Upper lobe of left lung (tissue), 6 donors: ENCODE measurements at regions not wholly inside any gene's neighbourhood (a gene's known extent, or its start where the extent isn't known, plus 50 kb on each side); places are given as distances from the start of the nearest gene placed in this dataset.
A peak's percentile ranks its signal among the peaks of the same experiment; 100 is the strongest.
"Not testable (repeated sequence)": the region's sequence is repeated elsewhere in the genome, so short reads cannot be mapped to it uniquely, and the experiment has no call there.

Source experiments
- ATAC-seq, 2 donors: fragments of 200-7000 bp; cut with Tn5 transposase; one replicate each; pipeline ENCODE4 v1.9.1; 2022; ENCODE audit warnings: mild to moderate bottlenecking in 2 of 2, moderate library complexity in 2 of 2; ENCODE audit not compliant: low FRiP score in 2 of 2
- DNase-seq, 2 donors: peaks; one replicate each; pipeline ENCODE4 v3.0.0-alpha.2; 2019 to 2020
- H3K27ac ChIP-seq, 4 donors: fragments of 200-600 bp; sonication (generic); one replicate each; pipeline ENCODE4 v1.5.1; 2016 to 2019
- H3K27me3 ChIP-seq, 4 donors: fragments of 200-600 bp; sonication (generic); one replicate each; pipeline ENCODE4 v1.5.1; 2017 to 2019
- H3K36me3 ChIP-seq, 4 donors: fragments of 200-600 bp; sonication (generic); one replicate each; pipeline ENCODE4 v1.5.1; 2016 to 2019
- H3K4me1 ChIP-seq, 4 donors: fragments of 200-600 bp; sonication (generic); one replicate each; pipeline ENCODE4 v1.5.1; 2018 to 2019
- H3K4me3 ChIP-seq, 4 donors: fragments of 200-600 bp; sonication (generic); one replicate each; pipeline ENCODE4 v1.5.1; 2017 to 2019; ENCODE audit warnings: mild to moderate bottlenecking in 2 of 4, moderate library complexity in 1 of 4
- H3K9me3 ChIP-seq, 4 donors: fragments of 200-600 bp; sonication (generic); one replicate each; pipeline ENCODE4 v1.5.1; 2018 to 2019
- EP300 ChIP-seq, 4 donors: sonication (generic); formaldehyde crosslinking; IDR thresholded peaks; one replicate each; pipeline ENCODE4 v1.5.1; 2017; ENCODE audit warnings: antibody characterized with exemption in 4 of 4, control low read depth in 2 of 4
- POLR2A ChIP-seq, 4 donors: fragments of 450-650 bp; IDR thresholded peaks; one replicate each; pipeline ENCODE4 v1.5.1; 2016 to 2017; ENCODE audit warnings: antibody characterized with exemption in 4 of 4, mild to moderate bottlenecking in 2 of 4
- POLR2AphosphoS5 ChIP-seq, 2 donors: sonication (generic); formaldehyde crosslinking; IDR thresholded peaks; one replicate each; pipeline ENCODE4 v1.5.1; 2017; ENCODE audit warnings: antibody characterized with exemption in 2 of 2
- WGBS, 2 donors: methylation state at CpG; one replicate each; pipeline ENCODE4 v1.1.5; 2017 to 2018; 5-methylcytosine and 5-hydroxymethylcytosine counted together
- TF ChIP-seq, protein P1 (sequence below), 6 experiments: fragments of 450-650 bp in 4 of 6; fragments of 200-600 bp in 2 of 6; sonication (generic) in 2 of 6; IDR thresholded peaks; one replicate each; pipeline ENCODE4 v1.5.1; 2016 to 2019; ENCODE audit warnings: antibody characterized with exemption in 6 of 6
- donor health status: DM: no; HTN: no; CAD: no; lungs with moderate emphysema.
- donor health status: DM: no; HTN: yes; CAD: no; lungs with severe emphysema.

DNA sequence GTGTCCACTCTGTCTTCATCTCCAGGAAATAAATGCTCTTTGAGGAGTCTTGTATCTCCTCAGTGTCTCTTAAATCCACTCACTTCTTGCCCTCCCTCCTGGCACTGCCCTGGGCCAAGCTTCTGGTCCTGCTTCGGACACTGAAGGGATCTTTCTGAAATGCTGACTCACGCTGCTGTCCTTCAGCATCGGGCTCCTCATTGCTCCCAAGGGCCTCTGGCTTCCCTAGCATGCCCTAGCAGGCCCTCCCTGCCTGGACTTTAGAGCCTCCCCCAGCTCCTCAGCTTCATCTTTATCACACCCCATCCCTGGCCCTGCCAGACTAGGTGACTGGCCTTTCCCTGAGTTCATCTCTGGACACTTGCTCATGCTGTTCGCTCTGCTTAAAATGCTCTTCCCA lies 96.6 kb downstream of the FOXD2 start:
- ATAC-seq = no peak

DNA sequence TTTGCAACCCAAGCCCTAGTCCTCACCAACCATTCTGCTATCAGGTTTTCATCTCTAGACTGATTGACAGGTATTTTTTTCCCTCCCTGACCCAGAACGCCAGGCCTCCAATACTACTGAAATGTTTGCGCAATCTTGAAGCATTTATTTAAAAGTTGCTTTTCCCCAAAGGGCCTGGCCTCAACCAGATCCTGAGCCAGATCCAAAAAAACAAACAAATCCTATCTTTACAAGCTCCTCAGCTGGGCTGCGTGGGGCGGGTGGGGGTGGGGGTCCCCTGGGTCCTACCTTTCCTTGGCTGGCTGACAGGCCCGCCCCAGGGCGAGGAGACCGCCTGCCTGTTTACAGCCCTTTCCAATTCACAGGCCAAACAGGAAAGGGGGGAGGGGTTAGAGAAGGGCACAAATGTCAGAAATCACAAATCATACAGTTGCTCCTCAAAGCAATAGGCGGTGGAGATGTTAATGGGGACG lies 98.8 kb downstream of the FOXD2 start:
- peaks cover 14 to 25% (median 20%) of the 10 kb centered on the region in 4 donors for H3K4me1 ChIP-seq
- H3K36me3 ChIP-seq = no peaks in the 10 kb centered on the region
- DNase-seq (peak in 1 of 2 donors; percentile 44), ATAC-seq (no peak)
- no peaks in the 10 kb centered on the region for H3K9me3 ChIP-seq
- no peak overlapping the region for H3K4me3 ChIP-seq
- no peaks in the 10 kb centered on the region for H3K27me3 ChIP-seq
- peak overlapping the region in 1 of 4 donors; percentile 21 for H3K27ac ChIP-seq
- WGBS, 2 donors = 27 to 30% methylated on average over 6 to 9 of the region's 9 CpGs
- TF ChIP-seq, protein P1, sequence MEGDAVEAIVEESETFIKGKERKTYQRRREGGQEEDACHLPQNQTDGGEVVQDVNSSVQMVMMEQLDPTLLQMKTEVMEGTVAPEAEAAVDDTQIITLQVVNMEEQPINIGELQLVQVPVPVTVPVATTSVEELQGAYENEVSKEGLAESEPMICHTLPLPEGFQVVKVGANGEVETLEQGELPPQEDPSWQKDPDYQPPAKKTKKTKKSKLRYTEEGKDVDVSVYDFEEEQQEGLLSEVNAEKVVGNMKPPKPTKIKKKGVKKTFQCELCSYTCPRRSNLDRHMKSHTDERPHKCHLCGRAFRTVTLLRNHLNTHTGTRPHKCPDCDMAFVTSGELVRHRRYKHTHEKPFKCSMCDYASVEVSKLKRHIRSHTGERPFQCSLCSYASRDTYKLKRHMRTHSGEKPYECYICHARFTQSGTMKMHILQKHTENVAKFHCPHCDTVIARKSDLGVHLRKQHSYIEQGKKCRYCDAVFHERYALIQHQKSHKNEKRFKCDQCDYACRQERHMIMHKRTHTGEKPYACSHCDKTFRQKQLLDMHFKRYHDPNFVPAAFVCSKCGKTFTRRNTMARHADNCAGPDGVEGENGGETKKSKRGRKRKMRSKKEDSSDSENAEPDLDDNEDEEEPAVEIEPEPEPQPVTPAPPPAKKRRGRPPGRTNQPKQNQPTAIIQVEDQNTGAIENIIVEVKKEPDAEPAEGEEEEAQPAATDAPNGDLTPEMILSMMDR (IDR thresholded peaks at IDR 0.05) = no peak

More for the DNA sequence above, 96.6 kb downstream of the FOXD2 start:
- Histone ChIP-seq H3K36me3 (no peaks in the 10 kb centered on the region), H3K27me3 (no peaks in the 10 kb centered on the region), H3K4me1 (peaks cover 14 to 25% (median 20%) of the 10 kb centered on the region in 4 donors), H3K27ac (no peak overlapping the region), H3K4me3 (no peak overlapping the region), H3K9me3 (peaks cover 1 to 4% (median 3%) of the 10 kb centered on the region in 4 donors)
- no peak for DNase-seq
- no peak for TF ChIP-seq POLR2AphosphoS5 (IDR thresholded peaks at IDR 0.05)
- no peak for TF ChIP-seq POLR2A (IDR thresholded peaks at IDR 0.05)
- no peak for TF ChIP-seq EP300 (IDR thresholded peaks at IDR 0.05)
- TF ChIP-seq, protein P1 (IDR thresholded peaks at IDR 0.05) = no peak
- 67 to 88% methylated on average over 4 of the region's 4 CpGs for WGBS, 2 donors

DNA sequence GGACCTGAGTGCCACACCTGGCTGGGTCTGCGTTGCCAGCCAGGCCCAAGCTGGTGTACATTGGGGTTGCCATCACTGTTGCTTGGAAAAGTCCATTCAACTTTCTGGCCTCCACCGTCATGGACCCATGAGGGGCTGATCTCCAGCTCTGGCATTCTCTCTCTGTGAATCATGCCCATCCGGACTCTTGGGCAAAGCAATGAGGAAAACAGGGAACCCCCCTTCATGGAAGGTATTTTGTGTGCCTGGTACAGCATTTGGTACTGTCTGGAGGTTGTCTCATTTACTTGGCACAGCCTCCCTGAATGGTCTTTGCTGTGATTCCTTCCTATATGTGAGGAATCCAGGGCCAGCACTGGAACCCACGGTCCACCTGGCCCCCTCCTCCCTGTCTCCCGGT lies 99.4 kb downstream of the FOXD2 start:
- Histone ChIP-seq H3K27ac (no peak overlapping the region), H3K27me3 (no peaks in the 10 kb centered on the region), H3K4me1 (peaks cover 14 to 25% (median 20%) of the 10 kb centered on the region in 4 donors), H3K9me3 (no peaks in the 10 kb centered on the region), H3K4me3 (no peak overlapping the region), H3K36me3 (no peaks in the 10 kb centered on the region)
- 75 to 100% methylated on average over 1 to 5 of the region's 5 CpGs for WGBS, 2 donors
- no peak for ATAC-seq
- no peak for DNase-seq
- TF ChIP-seq EP300 (IDR thresholded peaks at IDR 0.05) = no peak
- no peak for TF ChIP-seq POLR2A (IDR thresholded peaks at IDR 0.05)
- no peak for TF ChIP-seq POLR2AphosphoS5 (IDR thresholded peaks at IDR 0.05)
- TF ChIP-seq, protein P1 (IDR thresholded peaks at IDR 0.05) = no peak

DNA sequence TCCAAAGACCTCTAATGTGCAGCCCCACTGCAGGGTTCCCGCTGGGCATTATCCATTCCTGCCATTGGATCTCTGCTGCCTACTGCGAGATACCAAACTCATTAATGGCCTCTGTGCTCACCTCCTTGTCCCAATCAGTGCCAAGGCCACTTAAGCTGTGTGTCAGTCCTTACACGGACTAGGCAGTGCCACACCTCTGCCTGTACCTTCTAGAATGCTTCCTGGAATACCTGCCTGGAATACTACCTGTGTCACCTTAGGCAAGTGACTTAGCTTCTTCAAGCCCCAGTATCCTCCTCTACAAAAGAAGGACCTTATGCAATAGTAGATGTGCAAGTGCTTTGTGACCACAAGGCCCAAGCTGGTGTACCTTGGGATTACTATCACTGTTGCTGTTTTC lies 100.1 kb downstream of the FOXD2 start:
- TF ChIP-seq, protein P1 (IDR thresholded peaks at IDR 0.05) = no peak

DNA sequence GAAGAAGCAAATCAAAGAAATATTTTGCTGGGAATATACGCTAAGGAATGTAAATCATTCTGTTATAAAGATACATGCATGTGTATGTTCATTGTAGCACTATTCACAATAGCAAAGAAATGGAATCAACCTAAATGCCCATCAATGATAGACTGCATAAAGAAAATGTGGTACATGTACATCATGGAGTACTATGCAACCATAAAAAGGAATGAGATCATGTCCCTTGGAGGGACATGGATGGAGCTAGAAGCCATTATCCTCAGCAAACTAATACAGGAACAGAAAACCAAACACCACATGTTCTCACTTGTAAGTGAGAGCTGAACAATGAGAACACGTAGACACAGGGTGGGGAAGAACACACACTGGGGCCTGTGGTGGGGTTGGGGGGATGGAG lies 100.7 kb downstream of the FOXD2 start:
- 91 to 100% methylated on average over 2 of the region's 2 CpGs for WGBS, 2 donors
- DNase-seq, H3K27me3 ChIP-seq, H3K27ac ChIP-seq, H3K36me3 ChIP-seq, H3K4me3 ChIP-seq, H3K9me3 ChIP-seq, ATAC-seq: not testable (repeated sequence)
- peaks cover 8 to 17% (median 13%) of the 10 kb centered on the region in 4 donors for H3K4me1 ChIP-seq

More for the DNA sequence above, 100.1 kb downstream of the FOXD2 start:
- no peaks in the 10 kb centered on the region for H3K9me3 ChIP-seq
- H3K4me1 ChIP-seq = peaks cover 12 to 22% (median 16%) of the 10 kb centered on the region in 4 donors
- peak in 1 of 2 donors; percentile 29 for DNase-seq
- no peaks in the 10 kb centered on the region for H3K36me3 ChIP-seq
- no peak overlapping the region for H3K27ac ChIP-seq
- no peak for ATAC-seq
- 45 to 60% methylated on average over 3 of the region's 3 CpGs for WGBS, 2 donors
- H3K27me3 ChIP-seq = no peaks in the 10 kb centered on the region
- H3K4me3 ChIP-seq = no peak overlapping the region

DNA sequence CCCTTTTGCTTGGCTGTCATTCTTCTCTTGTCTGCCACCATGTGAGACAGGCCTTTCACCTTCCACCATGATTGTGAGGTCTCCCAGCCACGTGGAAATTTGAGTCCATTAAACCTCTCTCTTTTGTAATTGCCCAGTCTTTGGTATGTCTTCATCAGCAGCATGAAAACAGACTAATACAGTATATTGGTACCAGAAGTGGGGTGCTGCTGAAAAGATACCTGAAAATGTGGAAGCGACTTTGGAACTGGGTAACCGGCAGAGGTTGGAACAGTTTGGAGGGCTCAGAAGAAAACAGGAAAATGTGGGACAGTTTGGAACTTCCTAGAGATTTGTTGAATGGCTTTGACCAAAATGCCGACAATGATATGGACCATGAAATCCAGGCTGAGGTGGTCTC lies 103.9 kb downstream of the FOXD2 start:
- H3K27ac ChIP-seq, DNase-seq, H3K27me3 ChIP-seq, ATAC-seq, H3K4me1 ChIP-seq, H3K4me3 ChIP-seq, H3K9me3 ChIP-seq, H3K36me3 ChIP-seq: not testable (repeated sequence)
- WGBS, 2 donors = 94% methylated on average over 4 of the region's 4 CpGs

DNA sequence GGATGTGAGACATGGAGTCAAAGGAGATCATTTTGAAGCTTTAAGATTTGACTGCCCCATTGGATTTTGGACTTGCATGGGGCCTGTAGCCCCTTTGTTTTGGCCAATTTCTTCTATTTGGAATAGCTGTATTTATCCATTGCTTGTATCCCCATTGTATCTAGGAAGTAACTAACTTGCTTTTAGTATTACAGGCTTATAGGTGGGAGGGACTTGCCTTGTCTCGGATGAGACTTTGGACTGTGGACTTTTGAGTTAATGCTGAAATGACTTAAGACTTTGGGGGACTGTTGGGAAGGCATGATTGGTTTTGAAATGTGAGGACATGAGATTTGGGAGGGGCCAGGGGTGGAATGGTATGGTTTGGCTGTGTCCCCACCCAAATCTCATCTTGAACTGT lies 105.2 kb downstream of the FOXD2 start:
- not testable (repeated sequence) for H3K27ac ChIP-seq, DNase-seq, H3K36me3 ChIP-seq, H3K9me3 ChIP-seq, H3K4me3 ChIP-seq, ATAC-seq, H3K27me3 ChIP-seq, H3K4me1 ChIP-seq
- WGBS, 2 donors = 100% methylated on average over 1 of the region's 1 CpG
